ENCODE measurements at regions not wholly inside any gene's neighbourhood (a gene's known extent, or its start where the extent isn't known, plus 50 kb on each side); places are given as distances from the start of the nearest gene placed in this dataset.

GRCh38 chr16:80296034-80296433 is 244.8 kb upstream of the DYNLRB2 start:
- no peak for DNase-seq (ENCODE audit: unreplicated experiment)
- intact Hi-C loops (cut with micrococcal nuclease) = no loop called here
- Mint-ChIP-seq H3K36me3 (ENCODE audit: insufficient read depth, unreplicated experiment) (no peaks in the 10 kb centered on the region), H3K27ac (ENCODE audit: low read depth, unreplicated experiment) (no peak overlapping the region), H3K4me1 (ENCODE audit: insufficient read depth, unreplicated experiment) (peaks cover 13% of the 10 kb centered on the region), H3K4me3 (ENCODE audit: unreplicated experiment) (no peak overlapping the region), H3K27me3 (ENCODE audit: insufficient read depth, unreplicated experiment) (no peaks in the 10 kb centered on the region), H3K9me3 (ENCODE audit: unreplicated experiment) (no peaks in the 10 kb centered on the region)
- ChIA-PET CTCF (no interaction called here), POLR2A (no interaction called here)
- no peak for TF ChIP-seq CTCF (IDR thresholded peaks at IDR 0.05; ENCODE audit: unreplicated experiment)
- no TSS peak for BruUV-seq (replicated peaks)

GRCh38 chr16:80294172-80294571 is 246.6 kb upstream of the DYNLRB2 start:
- POLR2A ChIA-PET = no interaction called here
- H3K36me3 Mint-ChIP-seq (ENCODE audit: insufficient read depth, unreplicated experiment) = no peaks in the 10 kb centered on the region
- no peak overlapping the region for H3K4me3 Mint-ChIP-seq (ENCODE audit: unreplicated experiment)
- no peaks in the 10 kb centered on the region for H3K27me3 Mint-ChIP-seq (ENCODE audit: insufficient read depth, unreplicated experiment)
- intact Hi-C loops (cut with micrococcal nuclease) = no loop called here
- DNase-seq (ENCODE audit: unreplicated experiment) = no peak
- CTCF ChIA-PET = no interaction called here
- no peaks in the 10 kb centered on the region for H3K4me1 Mint-ChIP-seq (ENCODE audit: insufficient read depth, unreplicated experiment)
- TF ChIP-seq CTCF (IDR thresholded peaks at IDR 0.05; ENCODE audit: unreplicated experiment) = no peak
- BruUV-seq (replicated peaks) = no TSS peak
- no peaks in the 10 kb centered on the region for H3K9me3 Mint-ChIP-seq (ENCODE audit: unreplicated experiment)
- H3K27ac Mint-ChIP-seq (ENCODE audit: low read depth, unreplicated experiment) = no peak overlapping the region

GRCh38 chr16:80288616-80289015 is 252.2 kb upstream of the DYNLRB2 start:
- no TSS peak for BruUV-seq (replicated peaks)
- Mint-ChIP-seq H3K4me3 (ENCODE audit: unreplicated experiment) (no peak overlapping the region), H3K4me1 (ENCODE audit: insufficient read depth, unreplicated experiment) (peaks cover 5% of the 10 kb centered on the region), H3K27me3 (ENCODE audit: insufficient read depth, unreplicated experiment) (no peaks in the 10 kb centered on the region), H3K9me3 (ENCODE audit: unreplicated experiment) (no peaks in the 10 kb centered on the region), H3K36me3 (ENCODE audit: insufficient read depth, unreplicated experiment) (no peaks in the 10 kb centered on the region), H3K27ac (ENCODE audit: low read depth, unreplicated experiment) (no peak overlapping the region)
- TF ChIP-seq CTCF (IDR thresholded peaks at IDR 0.05; ENCODE audit: unreplicated experiment) = no peak
- intact Hi-C loops (cut with micrococcal nuclease) = no loop called here
- DNase-seq (ENCODE audit: unreplicated experiment) = no peak
- ChIA-PET POLR2A (no interaction called here), CTCF (interaction anchor here (0.9 kb wide), 1 partner anchor 12 kb away, joined by 3 read pairs; no protein-coding TSS in a partner anchor)

- DNase-seq (ENCODE audit: unreplicated experiment) = no peak
- no peaks in the 10 kb centered on the region for H3K9me3 Mint-ChIP-seq (ENCODE audit: unreplicated experiment)
- intact Hi-C loops (cut with micrococcal nuclease) = no loop called here
- POLR2A ChIA-PET = no interaction called here
- TF ChIP-seq CTCF (IDR thresholded peaks at IDR 0.05; ENCODE audit: unreplicated experiment) = no peak
- no peak overlapping the region for H3K27ac Mint-ChIP-seq (ENCODE audit: low read depth, unreplicated experiment)
- no peaks in the 10 kb centered on the region for H3K27me3 Mint-ChIP-seq (ENCODE audit: insufficient read depth, unreplicated experiment)
- H3K36me3 Mint-ChIP-seq (ENCODE audit: insufficient read depth, unreplicated experiment) = no peaks in the 10 kb centered on the region
- BruUV-seq (replicated peaks) = no TSS peak
- CTCF ChIA-PET = no interaction called here
- peaks cover 5% of the 10 kb centered on the region for H3K4me1 Mint-ChIP-seq (ENCODE audit: insufficient read depth, unreplicated experiment)
- H3K4me3 Mint-ChIP-seq (ENCODE audit: unreplicated experiment) = no peak overlapping the region
Observed at GRCh38 chr16:80287674-80288073, 253.1 kb upstream of the DYNLRB2 start.

Data from MCF 10A (cell line).